HG03460 (cell line): ENCODE measurements at regions not wholly inside any gene's neighbourhood (a gene's known extent, or its start where the extent isn't known, plus 50 kb on each side); places are given as distances from the start of the nearest gene placed in this dataset.
"Not testable (repeated sequence)": the region's sequence is repeated elsewhere in the genome, so short reads cannot be mapped to it uniquely, and the experiment has no call there.

ENCODE experiments used
- ATAC-seq: cut with Tn5 transposase; IDR thresholded peaks from one replicate; pipeline ENCODE4 v1.9.1; 2021; ENCODE audit not compliant: unreplicated experiment

GRCh38 chr5:157961896-157962590 lies 103.1 kb upstream of the CLINT1 start:
- no peak for ATAC-seq

GRCh38 chr5:157961176-157961575 lies 102.2 kb upstream of the CLINT1 start:
- ATAC-seq = no peak

DNA sequence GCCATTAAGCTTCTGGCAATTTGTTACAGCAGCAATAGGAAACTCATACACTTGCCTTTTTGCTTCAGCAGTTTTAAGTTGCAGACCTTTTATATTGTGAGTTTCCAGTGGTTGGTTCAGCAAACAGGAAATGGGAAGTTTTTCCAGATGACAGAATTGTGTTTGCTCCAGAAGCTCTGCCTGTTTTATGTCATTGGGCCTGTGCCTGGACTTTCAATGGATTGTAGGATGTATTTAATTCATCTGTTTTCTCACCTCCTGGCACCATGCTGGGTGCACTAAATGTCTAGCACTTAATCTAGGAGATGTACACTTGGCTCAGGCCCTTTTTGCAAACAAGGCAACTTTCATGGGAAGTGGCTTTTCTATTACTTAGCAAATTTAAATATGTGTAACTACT lies 100.4 kb upstream of the CLINT1 start:
- no peak for ATAC-seq

DNA sequence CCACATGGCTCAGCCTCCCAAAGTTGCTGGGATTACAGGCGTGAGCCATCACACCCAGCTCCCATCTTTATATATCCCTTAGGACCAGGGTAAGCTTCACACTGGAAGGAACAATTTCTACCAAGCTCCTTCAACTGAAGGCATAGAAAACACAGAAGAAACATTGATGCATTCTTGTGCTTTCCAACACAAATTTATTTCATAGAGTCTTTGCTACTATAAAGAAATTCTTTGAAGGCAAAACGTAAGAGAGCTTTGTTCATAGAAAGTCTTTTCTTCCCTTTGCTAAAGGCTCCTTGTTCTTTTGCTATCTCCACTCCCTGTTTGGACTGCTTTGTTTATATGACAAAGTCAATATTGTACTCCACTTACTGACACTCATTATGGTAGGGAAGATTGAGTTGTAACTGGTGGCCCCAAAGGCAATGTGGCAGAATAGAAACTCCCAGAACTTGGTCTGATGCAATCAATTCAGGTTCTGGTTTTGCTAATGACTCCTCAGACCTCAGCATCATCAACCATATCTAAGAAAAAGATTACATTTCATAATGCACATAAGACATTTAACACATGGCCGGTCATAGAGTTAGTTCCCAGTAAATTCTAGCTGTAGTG lies 97.4 kb upstream of the CLINT1 start:
- ATAC-seq = no peak

DNA sequence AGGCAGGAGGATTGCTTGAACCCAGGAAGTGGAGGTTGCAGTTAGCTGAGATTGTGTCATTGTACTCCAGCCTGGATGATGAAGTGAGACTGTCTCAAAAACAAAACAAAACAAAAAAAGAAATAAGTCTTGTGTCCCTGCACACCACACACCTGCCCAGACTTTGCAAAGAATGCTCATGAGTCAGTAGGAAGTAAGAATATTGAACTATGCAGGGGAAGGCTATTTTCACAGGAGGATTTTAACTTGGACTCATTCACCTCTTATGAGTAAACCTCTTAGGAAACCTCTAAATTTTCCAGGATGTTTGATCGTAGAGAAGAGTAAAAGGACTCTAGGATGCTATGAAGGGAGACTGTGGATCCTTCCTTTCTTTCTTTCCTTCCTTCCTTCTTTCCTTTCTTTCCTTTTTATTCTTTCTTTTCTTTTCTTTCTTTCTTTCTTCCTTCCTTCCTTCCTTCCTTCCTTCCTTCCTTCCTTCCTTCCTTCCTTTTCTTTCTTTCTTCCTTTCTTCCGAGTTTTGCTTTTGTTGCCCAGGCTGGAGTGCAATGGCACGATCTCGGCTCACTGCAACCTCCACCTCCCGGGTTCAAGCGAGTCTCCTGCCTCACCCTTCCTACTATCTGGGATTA lies 96.7 kb upstream of the CLINT1 start:
- ATAC-seq = no peak

DNA sequence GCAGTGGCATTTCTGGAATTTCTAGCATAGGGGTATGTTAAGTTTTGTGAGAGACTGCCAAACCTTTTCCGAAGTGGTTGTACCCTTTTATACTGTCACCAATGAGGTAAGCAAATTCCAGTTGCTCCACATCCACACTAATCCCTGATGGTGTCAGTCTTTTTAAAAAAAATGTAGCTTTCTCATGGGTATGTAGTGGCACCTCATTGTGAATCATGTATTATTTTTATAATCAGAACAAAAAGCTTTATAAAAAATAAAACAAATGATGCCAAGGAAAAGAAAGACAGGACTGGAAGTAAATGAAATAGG lies 93.4 kb upstream of the CLINT1 start:
- ATAC-seq = no peak

DNA sequence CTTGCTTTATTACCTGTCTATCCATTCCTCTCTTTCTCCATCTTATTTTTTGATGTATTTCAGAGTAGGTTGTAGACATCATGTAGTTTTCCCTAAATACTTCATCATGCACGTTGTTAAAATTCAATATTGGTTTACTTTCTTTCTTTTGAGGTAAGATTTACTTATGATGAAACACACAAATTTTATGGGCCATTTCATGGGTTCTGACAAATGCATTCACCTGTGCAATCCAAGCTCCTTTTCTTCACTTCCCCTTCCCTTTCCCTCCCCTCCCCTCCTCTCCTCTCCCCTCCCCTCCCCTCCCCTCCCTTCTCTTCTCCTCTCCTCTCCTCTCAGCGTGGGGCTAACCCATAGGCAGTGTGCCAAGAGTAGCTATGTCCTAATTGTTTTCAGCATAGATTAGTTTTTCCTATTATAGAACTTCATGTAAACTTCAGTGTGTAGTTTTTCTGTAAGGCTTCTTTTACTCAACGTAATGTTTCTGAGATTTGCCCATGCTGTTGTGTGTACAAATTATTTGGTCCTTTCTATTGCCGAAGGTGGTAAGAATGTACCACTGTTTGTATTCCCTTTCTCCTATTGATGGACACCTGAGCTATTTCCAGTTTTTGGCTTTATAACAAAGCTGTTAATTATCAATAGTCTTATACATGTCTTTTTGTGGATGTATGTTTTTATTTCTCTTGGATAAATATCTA lies 92.9 kb upstream of the CLINT1 start:
- ATAC-seq = no peak

DNA sequence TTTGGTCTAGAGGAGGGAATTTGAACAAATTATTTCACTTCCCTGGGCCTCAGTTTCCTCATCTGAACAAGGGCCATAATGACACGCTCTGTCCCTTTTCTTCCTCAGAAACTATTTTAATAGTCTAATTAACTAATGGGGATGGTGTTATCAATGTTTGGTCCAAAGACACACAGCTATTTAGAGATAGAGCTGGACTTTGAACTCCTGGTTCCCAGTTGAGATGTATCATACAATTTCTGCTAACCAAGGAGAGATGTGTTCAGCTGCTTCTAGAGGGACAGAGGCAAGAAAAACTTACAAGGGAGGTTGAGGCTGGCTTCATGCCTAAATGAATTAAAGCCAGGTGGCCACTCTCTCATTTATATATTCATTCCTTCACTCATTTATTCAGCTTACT lies 90.6 kb upstream of the CLINT1 start:
- no peak for ATAC-seq

- peak; percentile 93 for ATAC-seq
Measured at GRCh38 chr5:157948738-157949410, 89.9 kb upstream of the CLINT1 start.

DNA sequence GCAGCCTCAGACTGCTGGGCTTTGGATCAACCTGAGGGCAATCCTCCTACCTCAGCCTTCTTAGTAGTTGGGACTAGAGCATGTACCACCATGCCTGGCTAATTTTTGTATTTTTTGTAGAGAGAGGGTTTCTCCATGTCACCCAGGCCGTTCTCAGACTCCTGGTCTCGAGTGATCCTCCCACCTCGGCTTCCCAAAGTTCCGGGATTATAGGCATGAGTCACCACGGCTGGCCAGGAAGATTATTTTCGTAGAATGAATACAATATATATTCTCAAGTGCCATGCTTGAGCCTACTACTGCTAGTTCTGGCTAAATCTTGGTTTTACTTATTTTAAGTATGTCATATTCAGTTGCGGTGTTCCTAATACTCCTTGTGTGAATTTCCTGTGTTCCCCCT lies 88.2 kb upstream of the CLINT1 start:
- ATAC-seq = no peak

DNA sequence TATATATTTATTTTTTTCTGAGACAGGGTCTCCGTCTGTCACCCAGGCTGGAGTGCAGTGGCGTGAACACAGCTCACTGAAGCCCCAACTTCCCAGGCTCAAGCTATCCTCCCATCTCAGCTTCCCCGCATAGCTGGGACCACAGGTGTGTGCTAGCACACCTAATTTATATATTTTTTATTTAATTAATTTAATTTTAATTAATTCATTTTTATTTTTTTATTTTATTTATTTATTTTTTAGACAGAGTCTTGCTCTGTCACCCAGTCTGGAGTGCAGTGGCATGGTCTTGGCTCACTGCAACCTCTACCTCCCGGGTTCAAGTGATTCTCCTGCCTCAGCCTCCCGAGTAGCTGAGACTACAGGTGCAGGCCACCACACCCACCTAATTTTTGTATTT lies 86.9 kb upstream of the CLINT1 start:
- not testable (repeated sequence) for ATAC-seq

DNA sequence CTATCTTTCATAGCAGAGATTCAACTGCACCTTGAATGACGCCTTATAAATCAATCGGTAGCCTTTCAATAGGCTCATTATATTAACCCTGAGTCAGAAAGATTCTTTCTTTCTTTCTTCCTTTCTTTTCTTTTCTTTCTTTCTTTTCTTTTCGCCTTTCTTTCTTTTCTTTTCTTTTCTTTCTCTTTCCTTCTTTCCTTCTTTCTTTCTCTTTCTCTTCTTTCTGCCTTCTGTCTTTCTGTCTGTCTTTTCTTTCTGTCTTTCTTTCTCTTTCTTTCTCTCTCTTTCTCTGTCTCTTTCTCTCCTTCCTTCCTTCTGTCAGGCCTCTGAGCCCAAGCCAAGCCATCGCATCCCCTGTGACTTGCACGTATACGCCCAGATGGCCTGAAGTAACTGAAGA lies 86.0 kb upstream of the CLINT1 start:
- ATAC-seq = no peak

GRCh38 chr5:157944077-157944633 lies 85.2 kb upstream of the CLINT1 start:
- ATAC-seq = no peak

- ATAC-seq = no peak
Measured at GRCh38 chr5:157942595-157942994, 83.7 kb upstream of the CLINT1 start.

DNA sequence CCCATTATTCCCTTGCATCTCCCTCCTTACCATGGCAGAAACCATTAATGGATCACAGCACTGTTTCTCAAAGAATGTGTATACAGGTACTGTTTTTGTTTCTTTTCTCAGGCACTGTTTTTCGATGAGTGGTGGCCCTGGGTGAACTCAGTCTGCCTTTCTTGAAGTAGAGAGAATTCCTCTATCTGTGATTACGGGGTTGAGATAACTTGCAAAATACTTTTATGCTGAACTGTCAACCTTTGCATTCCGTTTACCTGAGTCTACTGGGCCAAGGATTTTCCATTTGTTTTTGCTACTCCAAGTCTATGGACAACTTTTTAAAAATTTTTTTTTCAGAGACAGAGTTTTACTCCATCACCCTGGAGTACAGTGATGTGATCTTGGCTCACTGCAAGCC lies 82.7 kb upstream of the CLINT1 start:
- ATAC-seq = no peak

DNA sequence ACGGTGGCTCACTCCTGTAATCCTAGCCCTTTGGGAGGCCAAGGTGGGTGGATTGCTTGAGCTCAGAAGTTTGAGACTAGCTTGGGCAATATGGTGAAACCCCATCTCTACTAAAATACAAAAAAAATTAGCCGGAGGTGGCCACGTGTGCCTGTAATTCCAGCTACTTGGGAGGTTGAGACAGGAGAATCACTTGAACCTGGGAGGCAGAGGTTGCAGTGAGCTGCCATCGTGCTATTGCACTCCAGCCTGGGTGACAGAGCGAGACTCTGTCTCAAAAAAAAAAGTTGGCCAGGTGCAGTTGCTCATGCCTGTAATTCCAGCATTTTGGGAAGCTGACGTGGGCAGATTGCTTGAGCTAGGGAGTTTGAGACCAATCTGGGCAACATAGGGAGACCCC lies 79.2 kb upstream of the CLINT1 start:
- not testable (repeated sequence) for ATAC-seq

- not testable (repeated sequence) for ATAC-seq
Measured at GRCh38 chr5:157936776-157937501, 78.0 kb upstream of the CLINT1 start.

DNA sequence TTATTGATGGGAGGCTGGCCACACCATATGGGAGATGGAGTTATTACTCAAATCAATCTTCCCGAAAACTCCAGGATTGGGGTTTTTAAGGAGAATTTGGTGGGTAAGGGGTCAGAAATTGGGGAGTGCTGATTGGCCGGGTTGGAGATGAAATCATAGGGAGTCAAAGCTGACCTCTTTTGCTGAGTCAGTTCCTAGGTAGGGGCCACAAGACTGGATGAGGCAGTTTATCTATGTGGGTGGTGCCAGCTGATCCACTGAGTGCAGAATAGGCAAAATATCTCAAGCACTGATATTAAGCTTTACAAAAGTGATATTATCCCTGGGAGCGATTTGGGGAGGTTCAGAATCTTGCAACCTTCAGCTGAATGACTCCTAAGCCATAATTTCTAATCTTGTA lies 75.7 kb upstream of the CLINT1 start:
- ATAC-seq = no peak

DNA sequence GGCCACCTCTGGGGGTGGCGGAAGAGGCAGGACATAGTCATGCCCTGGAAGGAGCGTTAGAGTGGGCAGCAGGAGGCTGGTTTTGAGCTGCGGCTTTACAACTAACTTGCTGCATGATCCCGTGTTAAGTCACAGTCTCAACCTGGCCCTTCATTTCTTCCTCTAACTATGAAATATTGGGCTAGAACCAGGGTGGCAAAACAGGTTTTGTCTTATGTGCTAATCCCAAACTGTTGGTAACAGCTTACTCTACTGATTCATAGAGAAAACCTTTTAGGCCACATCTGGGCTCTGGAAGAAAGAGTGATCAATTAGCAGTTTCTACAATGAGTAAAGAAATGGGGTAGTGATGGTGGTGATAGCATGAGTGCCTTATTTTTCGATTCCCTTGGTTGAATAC lies 74.1 kb upstream of the CLINT1 start:
- no peak for ATAC-seq

GRCh38 chr5:157930710-157931109 lies 71.8 kb upstream of the CLINT1 start:
- ATAC-seq = no peak

- no peak for ATAC-seq
Measured at GRCh38 chr5:157926977-157927376, 68.0 kb upstream of the CLINT1 start.
